ENCODE measurements at regions not wholly inside any gene's neighbourhood (a gene's known extent, or its start where the extent isn't known, plus 50 kb on each side); places are given as distances from the start of the nearest gene placed in this dataset.

- H3K4me1 ChIP-seq, result no peaks in the 10 kb centered on the region
- H3K27me3 ChIP-seq, result peaks cover 0 to under 1% (median 0%) of the 10 kb centered on the region in 4 donors
- intact Hi-C loops (cut with DNase I), result no loop called here
- TF ChIP-seq POLR2A (IDR thresholded peaks at IDR 0.05), result no peak
- TF ChIP-seq, protein P1, sequence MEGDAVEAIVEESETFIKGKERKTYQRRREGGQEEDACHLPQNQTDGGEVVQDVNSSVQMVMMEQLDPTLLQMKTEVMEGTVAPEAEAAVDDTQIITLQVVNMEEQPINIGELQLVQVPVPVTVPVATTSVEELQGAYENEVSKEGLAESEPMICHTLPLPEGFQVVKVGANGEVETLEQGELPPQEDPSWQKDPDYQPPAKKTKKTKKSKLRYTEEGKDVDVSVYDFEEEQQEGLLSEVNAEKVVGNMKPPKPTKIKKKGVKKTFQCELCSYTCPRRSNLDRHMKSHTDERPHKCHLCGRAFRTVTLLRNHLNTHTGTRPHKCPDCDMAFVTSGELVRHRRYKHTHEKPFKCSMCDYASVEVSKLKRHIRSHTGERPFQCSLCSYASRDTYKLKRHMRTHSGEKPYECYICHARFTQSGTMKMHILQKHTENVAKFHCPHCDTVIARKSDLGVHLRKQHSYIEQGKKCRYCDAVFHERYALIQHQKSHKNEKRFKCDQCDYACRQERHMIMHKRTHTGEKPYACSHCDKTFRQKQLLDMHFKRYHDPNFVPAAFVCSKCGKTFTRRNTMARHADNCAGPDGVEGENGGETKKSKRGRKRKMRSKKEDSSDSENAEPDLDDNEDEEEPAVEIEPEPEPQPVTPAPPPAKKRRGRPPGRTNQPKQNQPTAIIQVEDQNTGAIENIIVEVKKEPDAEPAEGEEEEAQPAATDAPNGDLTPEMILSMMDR (IDR thresholded peaks at IDR 0.05), result no peak
- DNase-seq, result no peak
- no peaks in the 10 kb centered on the region for H3K36me3 ChIP-seq
- no peaks in the 10 kb centered on the region for H3K9me3 ChIP-seq
- no peak overlapping the region for H3K27ac ChIP-seq
- no peak overlapping the region for H3K4me3 ChIP-seq
Observed at GRCh38 chr1:243980071-243980470, 71.0 kb upstream of the ZBTB18 start.

DNA sequence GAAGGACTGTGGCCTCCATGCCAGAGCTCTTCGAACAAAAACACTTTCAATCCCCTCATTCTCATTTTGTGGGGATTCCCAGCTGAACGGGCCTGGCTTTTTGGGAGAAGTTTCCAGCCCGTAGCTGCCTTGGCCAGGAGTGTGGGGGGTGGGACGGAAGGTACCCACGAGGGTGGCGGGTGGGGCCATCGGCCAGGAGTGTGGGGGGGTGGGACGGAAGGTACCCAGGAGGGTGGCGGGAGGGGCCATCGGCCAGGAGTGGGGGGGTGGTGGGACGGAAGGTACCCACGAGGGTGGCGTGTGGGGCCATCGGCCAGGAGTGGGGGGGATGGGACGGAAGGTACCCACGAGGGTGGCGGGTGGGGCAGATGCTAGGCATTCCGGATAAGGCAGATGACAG is 71.7 kb upstream of the ZBTB18 start:
- Histone ChIP-seq H3K36me3 (no peaks in the 10 kb centered on the region), H3K9me3 (no peaks in the 10 kb centered on the region), H3K4me3 (no peak overlapping the region), H3K27ac (no peak overlapping the region), H3K27me3 (peaks cover 0 to 7% (median 0%) of the 10 kb centered on the region in 4 donors), H3K4me1 (no peaks in the 10 kb centered on the region)
- WGBS, 2 donors, result 85 to 92% methylated on average over 2 to 9 of the region's 18 CpGs
- DNase-seq, result no peak
- TF ChIP-seq POLR2A (IDR thresholded peaks at IDR 0.05), result no peak
- TF ChIP-seq, protein P1 (IDR thresholded peaks at IDR 0.05), result no peak
- intact Hi-C loops (cut with DNase I), result no loop called here

DNA sequence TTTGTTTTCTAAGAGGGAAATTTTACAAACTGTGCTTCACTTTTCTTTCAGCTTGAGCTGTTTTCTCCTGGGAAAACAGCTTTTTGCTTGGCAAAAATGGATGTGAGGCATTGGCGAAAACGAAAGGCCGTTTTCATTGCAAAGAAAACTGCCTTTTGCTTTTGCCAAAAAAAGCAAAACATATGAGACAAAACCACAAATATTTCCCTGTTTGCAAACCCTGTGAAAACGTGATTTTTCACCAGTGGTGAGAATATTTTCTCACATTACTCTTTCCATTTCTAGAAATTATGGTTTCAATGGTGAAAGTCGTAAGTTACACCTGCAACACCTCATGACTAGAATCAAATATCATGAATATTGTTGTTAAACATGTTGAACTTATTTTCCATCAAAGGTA is 74.0 kb upstream of the ZBTB18 start:
- 60 to 64% methylated on average over 5 of the region's 5 CpGs for WGBS, 2 donors
- no peak for DNase-seq
- TF ChIP-seq, protein P1 (IDR thresholded peaks at IDR 0.05), result no peak
- no peak for TF ChIP-seq POLR2A (IDR thresholded peaks at IDR 0.05)
- Histone ChIP-seq H3K36me3 (no peaks in the 10 kb centered on the region), H3K4me1 (no peaks in the 10 kb centered on the region), H3K9me3 (no peaks in the 10 kb centered on the region), H3K27me3 (peaks cover 0 to 8% (median 0%) of the 10 kb centered on the region in 4 donors), H3K4me3 (no peak overlapping the region), H3K27ac (no peak overlapping the region)
- intact Hi-C loops (cut with DNase I), result no loop called here

DNA sequence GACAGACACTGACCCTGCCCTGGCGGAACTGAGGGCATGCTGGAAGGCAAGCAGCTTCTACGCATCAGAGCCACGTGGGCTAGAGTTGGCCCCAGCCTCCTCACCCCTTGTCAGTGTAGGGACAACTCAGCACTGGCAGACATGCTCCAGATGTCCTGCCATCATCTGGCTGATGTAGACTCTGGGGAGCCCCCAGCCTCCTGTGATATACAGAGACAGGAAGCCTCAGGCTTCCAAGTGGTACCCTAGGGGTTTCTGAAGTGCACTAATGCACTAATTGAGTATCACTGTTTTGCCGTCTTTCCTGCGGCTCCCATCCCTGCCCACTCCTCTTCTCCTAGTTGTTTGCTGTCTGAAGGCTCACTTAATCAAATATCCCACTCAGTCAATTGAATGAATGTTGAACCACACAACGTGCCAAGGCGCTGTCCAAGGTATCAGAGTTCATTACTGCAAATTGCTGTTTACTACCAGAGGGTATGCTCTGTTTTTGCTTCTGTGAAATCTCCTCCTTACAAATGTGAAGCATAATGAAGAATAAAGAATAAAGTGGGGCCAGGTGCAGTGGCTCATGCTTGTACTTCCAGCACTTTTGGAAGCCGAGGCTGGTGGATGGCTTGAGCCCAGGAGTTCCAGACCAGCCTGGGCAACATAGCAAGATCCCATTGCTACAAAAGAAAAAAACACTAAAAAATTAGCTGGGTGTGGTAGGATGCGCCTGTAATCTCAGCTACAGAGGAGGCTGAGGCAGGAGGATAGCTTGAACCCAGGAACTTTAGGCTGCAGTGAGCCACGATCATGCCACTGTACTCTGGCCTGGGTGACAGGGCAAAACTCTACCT is 76.4 kb upstream of the ZBTB18 start:
- Histone ChIP-seq H3K27ac (no peak overlapping the region), H3K4me1 (no peaks in the 10 kb centered on the region), H3K27me3 (peaks cover 0 to 8% (median 0%) of the 10 kb centered on the region in 4 donors), H3K4me3 (no peak overlapping the region), H3K36me3 (no peaks in the 10 kb centered on the region), H3K9me3 (no peaks in the 10 kb centered on the region)
- TF ChIP-seq, protein P1 (IDR thresholded peaks at IDR 0.05), result no peak
- TF ChIP-seq POLR2A (IDR thresholded peaks at IDR 0.05), result no peak
- intact Hi-C loops (cut with DNase I), result no loop called here
- WGBS, 2 donors, result 60 to 67% methylated on average over 9 of the region's 10 CpGs
- no peak for DNase-seq

DNA sequence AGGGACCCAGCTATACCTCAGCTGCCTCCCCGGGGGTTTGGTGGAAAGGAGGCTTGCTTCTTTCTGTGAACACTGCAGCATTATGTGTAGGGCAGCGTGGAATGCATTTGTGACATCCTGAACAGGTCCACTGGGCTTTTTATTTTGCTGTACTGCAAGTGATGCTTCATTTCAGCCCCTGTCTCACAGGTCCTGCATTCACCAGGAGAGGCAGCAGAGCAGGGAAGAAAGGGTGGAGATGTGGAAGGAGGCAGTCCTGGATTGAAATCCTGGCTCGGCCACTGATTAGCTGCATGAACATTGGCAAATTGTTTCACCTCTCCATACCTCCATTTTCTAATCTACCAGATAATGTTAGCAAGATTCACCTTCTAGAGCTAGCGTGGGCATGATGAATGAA is 77.9 kb upstream of the ZBTB18 start:
- Histone ChIP-seq H3K4me3 (no peak overlapping the region), H3K27me3 (peaks cover 0 to 8% (median 0%) of the 10 kb centered on the region in 4 donors), H3K4me1 (no peaks in the 10 kb centered on the region), H3K9me3 (no peaks in the 10 kb centered on the region), H3K36me3 (no peaks in the 10 kb centered on the region), H3K27ac (no peak overlapping the region)
- TF ChIP-seq, protein P1 (IDR thresholded peaks at IDR 0.05), result no peak
- no peak for TF ChIP-seq POLR2A (IDR thresholded peaks at IDR 0.05)
- 68 to 69% methylated on average over 4 of the region's 4 CpGs for WGBS, 2 donors
- no peak for DNase-seq
- intact Hi-C loops (cut with DNase I), result no loop called here

All from esophagus squamous epithelium (tissue), 5 donors.